ENCODE measurements at regions not wholly inside any gene's neighbourhood (a gene's known extent, or its start where the extent isn't known, plus 50 kb on each side); places are given as distances from the start of the nearest gene placed in this dataset.

GRCh38 chr1:60891281-60891680 lies 191.1 kb upstream of the NFIA start:
- TF ChIP-seq POLR2AphosphoS5 (IDR thresholded peaks at IDR 0.05; ENCODE audit: borderline replicate concordance, low read depth, low read length): no peak
- no peak for TF ChIP-seq EZH2 (IDR thresholded peaks at IDR 0.05)

Measured in SK-N-MC (cell line).